ENCODE measurements at regions not wholly inside any gene's neighbourhood (a gene's known extent, or its start where the extent isn't known, plus 50 kb on each side); places are given as distances from the start of the nearest gene placed in this dataset.

DNA sequence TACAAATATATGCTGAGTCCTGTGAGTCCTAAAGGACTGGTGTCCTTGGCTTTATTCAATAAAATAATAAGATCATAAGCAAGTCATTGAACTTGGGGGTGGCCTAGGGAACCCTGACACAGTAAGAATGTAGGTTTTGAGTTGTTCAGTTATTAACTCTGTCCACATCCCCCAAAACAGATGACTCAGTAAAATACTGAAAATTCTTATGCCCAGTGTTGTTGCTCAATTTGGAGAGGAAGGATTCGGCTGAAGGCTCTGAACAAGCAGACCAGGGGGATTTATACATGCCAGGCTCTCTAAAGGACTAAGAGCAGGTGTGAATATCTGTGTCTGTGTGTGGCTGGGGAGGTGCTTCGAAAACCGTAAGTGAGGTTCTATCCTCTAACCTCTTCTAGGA, 173.7 kb downstream of the RMI1 start:
- DNase-seq (ENCODE audit: low read depth) (peak; percentile 51), FAIRE-seq (peak; percentile 49)
- H3K4me3 ChIP-seq (ENCODE audit: insufficient read depth, low read depth, low read length): no peak overlapping the region
- H3K27ac Mint-ChIP-seq (ENCODE audit: unreplicated experiment): no peak overlapping the region
- TF ChIP-seq, protein P1, sequence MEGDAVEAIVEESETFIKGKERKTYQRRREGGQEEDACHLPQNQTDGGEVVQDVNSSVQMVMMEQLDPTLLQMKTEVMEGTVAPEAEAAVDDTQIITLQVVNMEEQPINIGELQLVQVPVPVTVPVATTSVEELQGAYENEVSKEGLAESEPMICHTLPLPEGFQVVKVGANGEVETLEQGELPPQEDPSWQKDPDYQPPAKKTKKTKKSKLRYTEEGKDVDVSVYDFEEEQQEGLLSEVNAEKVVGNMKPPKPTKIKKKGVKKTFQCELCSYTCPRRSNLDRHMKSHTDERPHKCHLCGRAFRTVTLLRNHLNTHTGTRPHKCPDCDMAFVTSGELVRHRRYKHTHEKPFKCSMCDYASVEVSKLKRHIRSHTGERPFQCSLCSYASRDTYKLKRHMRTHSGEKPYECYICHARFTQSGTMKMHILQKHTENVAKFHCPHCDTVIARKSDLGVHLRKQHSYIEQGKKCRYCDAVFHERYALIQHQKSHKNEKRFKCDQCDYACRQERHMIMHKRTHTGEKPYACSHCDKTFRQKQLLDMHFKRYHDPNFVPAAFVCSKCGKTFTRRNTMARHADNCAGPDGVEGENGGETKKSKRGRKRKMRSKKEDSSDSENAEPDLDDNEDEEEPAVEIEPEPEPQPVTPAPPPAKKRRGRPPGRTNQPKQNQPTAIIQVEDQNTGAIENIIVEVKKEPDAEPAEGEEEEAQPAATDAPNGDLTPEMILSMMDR (IDR thresholded peaks at IDR 0.05; ENCODE audit: insufficient read depth, low read depth, low read length): no peak
- TF ChIP-seq EZH2 (IDR thresholded peaks at IDR 0.05; ENCODE audit: insufficient read depth, low read length): no peak
- peaks cover 7% of the 10 kb centered on the region for H3K4me1 Mint-ChIP-seq (ENCODE audit: low read depth, unreplicated experiment)
- H2AFZ ChIP-seq (ENCODE audit: low read depth, low read length): no peak overlapping the region
- H3K4me3 Mint-ChIP-seq (ENCODE audit: unreplicated experiment): no peak overlapping the region
- no peak overlapping the region for H3K9ac ChIP-seq (ENCODE audit: low read length)
- H3K27ac ChIP-seq (ENCODE audit: low read depth, low read length): no peak overlapping the region
- peaks cover 12% of the 10 kb centered on the region for H3K4me1 ChIP-seq (ENCODE audit: insufficient read depth, low read length)
- H3K9me3 Mint-ChIP-seq (ENCODE audit: unreplicated experiment): no peaks in the 10 kb centered on the region
- H4K20me1 ChIP-seq (ENCODE audit: insufficient read depth, low read length): no peaks in the 10 kb centered on the region
- H3K79me2 ChIP-seq (ENCODE audit: insufficient read depth, low read length): no peaks in the 10 kb centered on the region
- no peaks in the 10 kb centered on the region for H3K27me3 ChIP-seq (ENCODE audit: insufficient read depth, low read length)
- no peaks in the 10 kb centered on the region for H3K36me3 ChIP-seq (ENCODE audit: insufficient read depth, low read length)
- H3K27me3 Mint-ChIP-seq (ENCODE audit: low read depth, unreplicated experiment): peaks cover 7% of the 10 kb centered on the region
- peak overlapping the region; percentile 14 for H3K4me2 ChIP-seq (ENCODE audit: low read length)
- H3K9me3 ChIP-seq (ENCODE audit: insufficient read depth, low read depth, low read length): no peaks in the 10 kb centered on the region
- H3K36me3 Mint-ChIP-seq (ENCODE audit: low read depth, unreplicated experiment): no peaks in the 10 kb centered on the region

DNA sequence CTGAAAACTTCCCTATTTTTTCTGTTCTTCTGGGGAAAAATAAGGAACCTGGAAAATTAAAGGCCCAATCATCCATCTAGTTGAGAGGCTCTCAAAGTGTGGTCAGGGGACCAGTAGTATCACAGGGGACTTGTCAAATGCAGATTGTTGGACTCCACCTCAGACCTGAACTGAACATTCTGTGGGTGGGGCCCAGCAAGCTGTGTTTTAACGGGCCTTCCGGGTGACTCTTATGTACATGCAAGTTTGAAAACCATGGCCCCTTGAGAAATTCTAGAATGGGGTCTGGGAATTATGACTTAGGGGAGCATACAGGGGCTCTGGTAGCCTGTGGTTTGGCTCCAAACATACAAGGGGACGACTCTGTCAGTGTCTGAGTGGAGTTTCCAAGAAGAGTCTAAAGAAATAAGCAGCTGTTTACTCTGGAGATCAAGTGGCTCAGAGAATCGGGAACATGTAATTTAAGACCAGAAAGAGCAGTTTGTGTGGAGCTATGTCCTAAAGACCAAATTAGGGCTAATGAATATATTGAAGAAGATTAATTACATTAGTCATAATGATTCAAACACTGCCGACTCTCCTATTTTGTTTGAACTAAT, 177.4 kb downstream of the SLC28A3 start:
- no peaks in the 10 kb centered on the region for H3K36me3 Mint-ChIP-seq (ENCODE audit: low read depth, unreplicated experiment)
- H3K79me2 ChIP-seq (ENCODE audit: insufficient read depth, low read length): no peaks in the 10 kb centered on the region
- no peak for TF ChIP-seq EZH2 (IDR thresholded peaks at IDR 0.05; ENCODE audit: insufficient read depth, low read length)
- TF ChIP-seq, protein P1 (IDR thresholded peaks at IDR 0.05; ENCODE audit: insufficient read depth, low read depth, low read length): no peak
- H3K4me1 Mint-ChIP-seq (ENCODE audit: low read depth, unreplicated experiment): no peaks in the 10 kb centered on the region
- no peaks in the 10 kb centered on the region for H3K9me3 Mint-ChIP-seq (ENCODE audit: unreplicated experiment)
- no peak overlapping the region for H2AFZ ChIP-seq (ENCODE audit: low read depth, low read length)
- H3K4me3 ChIP-seq (ENCODE audit: insufficient read depth, low read depth, low read length): no peak overlapping the region
- H3K36me3 ChIP-seq (ENCODE audit: insufficient read depth, low read length): no peaks in the 10 kb centered on the region
- H4K20me1 ChIP-seq (ENCODE audit: insufficient read depth, low read length): no peaks in the 10 kb centered on the region
- no peak overlapping the region for H3K9ac ChIP-seq (ENCODE audit: low read length)
- no peaks in the 10 kb centered on the region for H3K4me1 ChIP-seq (ENCODE audit: insufficient read depth, low read length)
- H3K4me2 ChIP-seq (ENCODE audit: low read length): no peak overlapping the region
- H3K27me3 Mint-ChIP-seq (ENCODE audit: low read depth, unreplicated experiment): peaks cover 6% of the 10 kb centered on the region
- FAIRE-seq (no peak), DNase-seq (ENCODE audit: low read depth) (no peak)
- H3K4me3 Mint-ChIP-seq (ENCODE audit: unreplicated experiment): no peak overlapping the region
- no peaks in the 10 kb centered on the region for H3K9me3 ChIP-seq (ENCODE audit: insufficient read depth, low read depth, low read length)
- no peak overlapping the region for H3K27ac Mint-ChIP-seq (ENCODE audit: unreplicated experiment)
- no peaks in the 10 kb centered on the region for H3K27me3 ChIP-seq (ENCODE audit: insufficient read depth, low read length)
- H3K27ac ChIP-seq (ENCODE audit: low read depth, low read length): no peak overlapping the region

DNA sequence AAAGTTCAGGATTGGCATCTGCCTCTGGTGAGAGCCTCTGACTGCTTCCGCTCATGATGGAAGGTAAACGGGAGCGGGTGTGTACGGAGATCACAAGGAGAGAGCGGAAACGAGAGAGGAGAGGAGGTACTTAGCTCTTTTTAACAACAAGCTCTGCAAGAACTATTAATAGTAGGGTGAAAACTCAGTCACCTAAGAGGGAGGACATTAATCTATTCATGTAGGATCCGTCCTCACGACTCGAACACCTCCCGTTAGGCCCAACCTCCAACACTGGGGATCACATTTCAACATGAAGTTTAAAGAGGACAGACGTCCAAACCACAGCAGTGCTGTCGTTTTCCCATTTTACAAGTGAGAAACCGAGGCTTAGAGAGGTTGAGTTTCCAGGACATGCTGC, 173.7 kb downstream of the SLC28A3 start:
- Histone ChIP-seq H3K36me3 (ENCODE audit: insufficient read depth, low read length) (no peaks in the 10 kb centered on the region), H3K9me3 (ENCODE audit: insufficient read depth, low read depth, low read length) (no peaks in the 10 kb centered on the region), H3K27me3 (ENCODE audit: insufficient read depth, low read length) (no peaks in the 10 kb centered on the region), H4K20me1 (ENCODE audit: insufficient read depth, low read length) (no peaks in the 10 kb centered on the region), H3K27ac (ENCODE audit: low read depth, low read length) (no peak overlapping the region), H3K9ac (ENCODE audit: low read length) (no peak overlapping the region), H3K4me2 (ENCODE audit: low read length) (no peak overlapping the region), H3K4me1 (ENCODE audit: insufficient read depth, low read length) (peaks cover 22% of the 10 kb centered on the region), H3K79me2 (ENCODE audit: insufficient read depth, low read length) (no peaks in the 10 kb centered on the region), H2AFZ (ENCODE audit: low read depth, low read length) (no peak overlapping the region), H3K4me3 (ENCODE audit: insufficient read depth, low read depth, low read length) (no peak overlapping the region)
- no peaks in the 10 kb centered on the region for H3K27me3 Mint-ChIP-seq (ENCODE audit: low read depth, unreplicated experiment)
- H3K4me3 Mint-ChIP-seq (ENCODE audit: unreplicated experiment): no peak overlapping the region
- no peaks in the 10 kb centered on the region for H3K36me3 Mint-ChIP-seq (ENCODE audit: low read depth, unreplicated experiment)
- DNase-seq (ENCODE audit: low read depth) (no peak), FAIRE-seq (no peak)
- H3K4me1 Mint-ChIP-seq (ENCODE audit: low read depth, unreplicated experiment): peaks cover 22% of the 10 kb centered on the region
- H3K9me3 Mint-ChIP-seq (ENCODE audit: unreplicated experiment): no peaks in the 10 kb centered on the region
- no peak for TF ChIP-seq EZH2 (IDR thresholded peaks at IDR 0.05; ENCODE audit: insufficient read depth, low read length)
- TF ChIP-seq, protein P1 (IDR thresholded peaks at IDR 0.05; ENCODE audit: insufficient read depth, low read depth, low read length): no peak
- H3K27ac Mint-ChIP-seq (ENCODE audit: unreplicated experiment): no peak overlapping the region

All from astrocyte (in vitro differentiated cells and primary cell).